ENCODE measurements at regions not wholly inside any gene's neighbourhood (a gene's known extent, or its start where the extent isn't known, plus 50 kb on each side); places are given as distances from the start of the nearest gene placed in this dataset.
"Not testable (repeated sequence)": the region's sequence is repeated elsewhere in the genome, so short reads cannot be mapped to it uniquely, and the experiment has no call there.

- H3K27ac ChIP-seq: no peak overlapping the region
- no peak for TF ChIP-seq CTCF (conservative IDR thresholded peaks at IDR 0.05)
- TF ChIP-seq ZFX (IDR thresholded peaks at IDR 0.05): no peak
Measured at GRCh38 chr4:75287738-75288517, 226.3 kb downstream of the RCHY1 start.

- TF ChIP-seq ZFX (IDR thresholded peaks at IDR 0.05) (no peak), CTCF (conservative IDR thresholded peaks at IDR 0.05) (no peak)
- H3K27ac ChIP-seq: no peak overlapping the region
Measured at GRCh38 chr4:75285837-75286236, 228.4 kb downstream of the RCHY1 start.

- no peak overlapping the region for H3K27ac ChIP-seq
- TF ChIP-seq CTCF (conservative IDR thresholded peaks at IDR 0.05): no peak
- no peak for TF ChIP-seq ZFX (IDR thresholded peaks at IDR 0.05)
Measured at GRCh38 chr4:75284831-75285230, 229.4 kb downstream of the RCHY1 start.

GRCh38 chr4:75280461-75280860 is 233.7 kb downstream of the RCHY1 start:
- H3K27ac ChIP-seq: not testable (repeated sequence)

GRCh38 chr4:75259306-75259705 is 254.9 kb downstream of the RCHY1 start:
- TF ChIP-seq CTCF (conservative IDR thresholded peaks at IDR 0.05): no peak
- TF ChIP-seq ZFX (IDR thresholded peaks at IDR 0.05): no peak
- no peak overlapping the region for H3K27ac ChIP-seq

- H3K27ac ChIP-seq: no peak overlapping the region
- no peak for TF ChIP-seq ZFX (IDR thresholded peaks at IDR 0.05)
- no peak for TF ChIP-seq CTCF (conservative IDR thresholded peaks at IDR 0.05)
Measured at GRCh38 chr4:75255261-75255660, 258.9 kb downstream of the RCHY1 start.

GRCh38 chr4:75254745-75255144 is 259.5 kb downstream of the RCHY1 start:
- TF ChIP-seq ZFX (IDR thresholded peaks at IDR 0.05): no peak
- TF ChIP-seq CTCF (conservative IDR thresholded peaks at IDR 0.05): no peak
- no peak overlapping the region for H3K27ac ChIP-seq

GRCh38 chr4:75253094-75253493 is 261.1 kb downstream of the RCHY1 start:
- not testable (repeated sequence) for H3K27ac ChIP-seq
